C4-2B (cell line): ENCODE measurements at regions not wholly inside any gene's neighbourhood (a gene's known extent, or its start where the extent isn't known, plus 50 kb on each side); places are given as distances from the start of the nearest gene placed in this dataset.

Source experiments
- H3K27ac ChIP-seq: fragments of 450-650 bp; 2 replicates; pipeline ENCODE4 v1.5.1; 2017
- CTCF ChIP-seq: fragments of 450-650 bp; conservative IDR thresholded peaks from 2 replicates; pipeline ENCODE4 v1.5.1; 2017; ENCODE audit warnings: mild to moderate bottlenecking
- ZFX ChIP-seq: fragments of 450-650 bp; IDR thresholded peaks from 2 replicates; pipeline ENCODE4 v1.6.1; 2017

GRCh38 chr6:14326774-14327173 lies 209.2 kb downstream of the CD83 start:
- H3K27ac ChIP-seq, result no peak overlapping the region
- no peak for TF ChIP-seq ZFX
- no peak for TF ChIP-seq CTCF

- no peak overlapping the region for H3K27ac ChIP-seq
- TF ChIP-seq ZFX (no peak), CTCF (no peak)
Observed at GRCh38 chr6:14328163-14328562, 210.6 kb downstream of the CD83 start.

- H3K27ac ChIP-seq, result no peak overlapping the region
- TF ChIP-seq CTCF (no peak), ZFX (no peak)
Observed at GRCh38 chr6:14333556-14334305, 216.2 kb downstream of the CD83 start.

GRCh38 chr6:14335071-14335470 lies 217.5 kb downstream of the CD83 start:
- no peak for TF ChIP-seq ZFX
- TF ChIP-seq CTCF, result no peak
- H3K27ac ChIP-seq, result no peak overlapping the region

GRCh38 chr6:14337152-14337551 lies 219.6 kb downstream of the CD83 start:
- H3K27ac ChIP-seq, result no peak overlapping the region
- TF ChIP-seq ZFX (no peak), CTCF (no peak)

- H3K27ac ChIP-seq, result no peak overlapping the region
- no peak for TF ChIP-seq ZFX
- no peak for TF ChIP-seq CTCF
Observed at GRCh38 chr6:14339172-14339571, 221.6 kb downstream of the CD83 start.

GRCh38 chr6:14339711-14340584 lies 222.4 kb downstream of the CD83 start:
- TF ChIP-seq ZFX (no peak), CTCF (no peak)

More at GRCh38 chr6:14339711-14340584, 222.4 kb downstream of the CD83 start:
- no peak overlapping the region for H3K27ac ChIP-seq
